ENCODE measurements at regions not wholly inside any gene's neighbourhood (a gene's known extent, or its start where the extent isn't known, plus 50 kb on each side); places are given as distances from the start of the nearest gene placed in this dataset.
"Not testable (repeated sequence)": the region's sequence is repeated elsewhere in the genome, so short reads cannot be mapped to it uniquely, and the experiment has no call there.

DNA sequence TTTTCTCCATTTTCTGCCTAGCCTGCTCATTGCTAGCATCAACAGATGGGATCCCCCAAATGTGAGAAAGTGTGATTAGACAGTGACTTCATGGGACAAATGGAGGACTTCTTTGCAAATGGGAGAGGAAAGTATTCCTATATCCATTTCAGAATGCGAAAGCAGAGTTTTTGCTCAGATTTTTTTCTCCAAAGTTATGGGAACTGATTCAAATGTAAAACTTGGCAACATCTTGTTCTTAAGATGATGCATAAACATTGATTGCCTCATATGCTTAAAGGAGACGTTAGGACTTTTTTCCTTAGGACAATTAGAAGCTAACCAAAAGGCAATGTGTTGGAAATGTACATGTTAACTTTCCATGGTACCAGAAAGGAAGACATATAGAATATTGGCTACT lies 704.3 kb upstream of the ZNF608 start:
- Histone ChIP-seq H3K4me3 (ENCODE audit: low read length) (no peak overlapping the region), H3K36me3 (ENCODE audit: control insufficient read depth, insufficient read depth, low read length) (no peaks in the 10 kb centered on the region), H3K27ac (ENCODE audit: low read length) (no peak overlapping the region), H3K9me3 (ENCODE audit: control insufficient read depth, insufficient read depth, low read length) (no peaks in the 10 kb centered on the region), H3K4me1 (ENCODE audit: control insufficient read depth, insufficient read depth, low read length) (no peaks in the 10 kb centered on the region), H3K27me3 (ENCODE audit: control insufficient read depth, insufficient read depth, low read length) (no peaks in the 10 kb centered on the region)
- intact Hi-C loops (cut with micrococcal nuclease), result no loop called here
- WGBS (ENCODE audit: insufficient coverage), result 91% methylated on average over 2 of the region's 2 CpGs
- TF ChIP-seq, protein P1, sequence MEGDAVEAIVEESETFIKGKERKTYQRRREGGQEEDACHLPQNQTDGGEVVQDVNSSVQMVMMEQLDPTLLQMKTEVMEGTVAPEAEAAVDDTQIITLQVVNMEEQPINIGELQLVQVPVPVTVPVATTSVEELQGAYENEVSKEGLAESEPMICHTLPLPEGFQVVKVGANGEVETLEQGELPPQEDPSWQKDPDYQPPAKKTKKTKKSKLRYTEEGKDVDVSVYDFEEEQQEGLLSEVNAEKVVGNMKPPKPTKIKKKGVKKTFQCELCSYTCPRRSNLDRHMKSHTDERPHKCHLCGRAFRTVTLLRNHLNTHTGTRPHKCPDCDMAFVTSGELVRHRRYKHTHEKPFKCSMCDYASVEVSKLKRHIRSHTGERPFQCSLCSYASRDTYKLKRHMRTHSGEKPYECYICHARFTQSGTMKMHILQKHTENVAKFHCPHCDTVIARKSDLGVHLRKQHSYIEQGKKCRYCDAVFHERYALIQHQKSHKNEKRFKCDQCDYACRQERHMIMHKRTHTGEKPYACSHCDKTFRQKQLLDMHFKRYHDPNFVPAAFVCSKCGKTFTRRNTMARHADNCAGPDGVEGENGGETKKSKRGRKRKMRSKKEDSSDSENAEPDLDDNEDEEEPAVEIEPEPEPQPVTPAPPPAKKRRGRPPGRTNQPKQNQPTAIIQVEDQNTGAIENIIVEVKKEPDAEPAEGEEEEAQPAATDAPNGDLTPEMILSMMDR (IDR thresholded peaks at IDR 0.05), result no peak
- Mint-ChIP-seq H3K27me3 (ENCODE audit: low read depth in 2 of 2) (no peaks in the 10 kb centered on the region), H3K4me1 (no peaks in the 10 kb centered on the region), H3K4me3 (no peak overlapping the region), H3K9me3 (peaks cover 5% of the 10 kb centered on the region in 2 donors), H3K36me3 (no peaks in the 10 kb centered on the region), H3K27ac (no peak overlapping the region)
- ATAC-seq, result no peak
- no peak for DNase-seq

DNA sequence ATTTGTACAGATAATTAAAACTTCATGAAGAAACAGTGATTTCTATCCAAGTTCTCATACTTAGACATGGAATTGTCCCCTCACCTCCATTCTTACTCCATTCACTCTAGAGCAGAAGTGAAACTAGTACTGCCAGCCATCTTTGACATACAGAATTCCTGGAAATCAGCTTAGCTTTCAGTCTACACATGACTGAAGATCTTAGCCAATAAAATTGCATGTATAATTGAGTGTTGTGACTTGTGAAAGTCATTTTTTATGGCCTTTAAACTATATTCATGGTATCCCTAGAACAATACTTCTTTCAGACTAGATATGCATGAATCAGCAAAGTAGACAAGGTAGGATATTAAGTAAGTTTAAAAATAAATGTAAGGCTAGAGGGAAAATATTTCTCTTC lies 705.2 kb upstream of the ZNF608 start:
- TF ChIP-seq, protein P1 (IDR thresholded peaks at IDR 0.05), result no peak
- no peak overlapping the region for H3K4me3 ChIP-seq (ENCODE audit: low read length)
- H3K9me3 ChIP-seq (ENCODE audit: control insufficient read depth, insufficient read depth, low read length), result no peaks in the 10 kb centered on the region
- ATAC-seq (no peak), DNase-seq (no peak)
- Mint-ChIP-seq H3K4me3 (no peak overlapping the region), H3K27me3 (ENCODE audit: low read depth in 2 of 2) (no peaks in the 10 kb centered on the region), H3K9me3 (peaks cover 5% of the 10 kb centered on the region in 2 donors), H3K36me3 (no peaks in the 10 kb centered on the region), H3K4me1 (no peaks in the 10 kb centered on the region), H3K27ac (no peak overlapping the region)
- H3K27me3 ChIP-seq (ENCODE audit: control insufficient read depth, insufficient read depth, low read length), result no peaks in the 10 kb centered on the region
- H3K27ac ChIP-seq (ENCODE audit: low read length), result no peak overlapping the region
- intact Hi-C loops (cut with micrococcal nuclease), result no loop called here
- no peaks in the 10 kb centered on the region for H3K36me3 ChIP-seq (ENCODE audit: control insufficient read depth, insufficient read depth, low read length)
- H3K4me1 ChIP-seq (ENCODE audit: control insufficient read depth, insufficient read depth, low read length), result no peaks in the 10 kb centered on the region

DNA sequence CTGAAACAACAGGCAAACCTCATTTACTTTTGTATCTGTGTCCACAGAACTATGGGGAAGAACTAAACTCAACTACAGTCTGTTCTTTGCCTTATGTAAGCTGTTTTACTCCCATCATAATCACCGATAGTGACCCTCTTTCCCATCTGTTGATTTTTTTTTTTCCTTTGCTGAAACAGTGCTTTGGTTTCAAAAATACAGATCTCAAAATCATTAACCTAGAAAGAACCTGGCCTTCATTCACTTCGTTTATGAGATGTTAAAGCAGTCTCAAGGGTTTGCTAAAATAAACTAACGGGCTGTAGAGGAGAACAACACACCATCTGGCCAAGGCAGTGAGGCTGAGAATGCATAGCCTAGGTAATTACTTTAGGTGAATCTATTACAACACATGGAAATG lies 706.6 kb upstream of the ZNF608 start:
- TF ChIP-seq, protein P1 (IDR thresholded peaks at IDR 0.05), result no peak
- H3K4me1 Mint-ChIP-seq, result no peaks in the 10 kb centered on the region

DNA sequence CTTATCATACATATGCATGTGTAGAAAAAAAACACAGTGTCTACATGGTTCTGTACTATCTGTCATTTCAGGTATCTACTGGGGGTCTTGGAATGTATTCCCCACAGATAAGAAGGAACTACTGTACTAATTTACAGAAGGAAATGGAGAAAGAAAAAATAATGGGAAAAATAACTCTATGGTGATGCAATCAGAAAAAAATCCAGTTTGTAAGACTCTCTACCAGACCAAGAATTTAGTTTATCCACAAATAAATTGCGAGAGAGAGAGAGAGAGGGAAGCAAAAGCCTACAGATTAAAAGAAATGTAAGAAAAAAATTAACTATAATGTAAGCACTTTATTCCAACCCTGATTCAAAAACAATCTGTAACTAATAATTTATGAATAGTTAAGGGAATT lies 708.6 kb upstream of the ZNF608 start:
- H3K27ac ChIP-seq (ENCODE audit: low read length), result no peak overlapping the region
- no peak overlapping the region for H3K4me3 ChIP-seq (ENCODE audit: low read length)
- H3K4me1 Mint-ChIP-seq, result no peaks in the 10 kb centered on the region
- TF ChIP-seq, protein P1 (IDR thresholded peaks at IDR 0.05), result no peak
- H3K27me3 ChIP-seq (ENCODE audit: control insufficient read depth, insufficient read depth, low read length), result no peaks in the 10 kb centered on the region
- peaks cover 5 to 16% of the 10 kb centered on the region in 2 donors for H3K9me3 Mint-ChIP-seq
- no peaks in the 10 kb centered on the region for H3K9me3 ChIP-seq (ENCODE audit: control insufficient read depth, insufficient read depth, low read length)
- no peaks in the 10 kb centered on the region for H3K27me3 Mint-ChIP-seq (ENCODE audit: low read depth in 2 of 2)
- DNase-seq, result no peak
- intact Hi-C loops (cut with micrococcal nuclease), result no loop called here
- ATAC-seq, result no peak
- no peaks in the 10 kb centered on the region for H3K36me3 ChIP-seq (ENCODE audit: control insufficient read depth, insufficient read depth, low read length)
- no peak overlapping the region for H3K4me3 Mint-ChIP-seq
- no CpG with 5 or more reads among the region's 1 CpG for WGBS (ENCODE audit: insufficient coverage)
- H3K4me1 ChIP-seq (ENCODE audit: control insufficient read depth, insufficient read depth, low read length), result no peaks in the 10 kb centered on the region
- H3K36me3 Mint-ChIP-seq, result no peaks in the 10 kb centered on the region
- H3K27ac Mint-ChIP-seq, result no peak overlapping the region

More for the DNA sequence above, 706.6 kb upstream of the ZNF608 start:
- no peaks in the 10 kb centered on the region for H3K27me3 Mint-ChIP-seq (ENCODE audit: low read depth in 2 of 2)
- H3K27ac ChIP-seq (ENCODE audit: low read length), result no peak overlapping the region
- no peak overlapping the region for H3K4me3 ChIP-seq (ENCODE audit: low read length)
- H3K36me3 ChIP-seq (ENCODE audit: control insufficient read depth, insufficient read depth, low read length), result no peaks in the 10 kb centered on the region
- H3K4me1 ChIP-seq (ENCODE audit: control insufficient read depth, insufficient read depth, low read length), result no peaks in the 10 kb centered on the region
- WGBS (ENCODE audit: insufficient coverage), result 96% methylated on average over 3 of the region's 3 CpGs
- no peak for ATAC-seq
- H3K4me3 Mint-ChIP-seq, result no peak overlapping the region
- intact Hi-C loops (cut with micrococcal nuclease), result no loop called here
- no peak overlapping the region for H3K27ac Mint-ChIP-seq
- H3K27me3 ChIP-seq (ENCODE audit: control insufficient read depth, insufficient read depth, low read length), result no peaks in the 10 kb centered on the region
- H3K36me3 Mint-ChIP-seq, result no peaks in the 10 kb centered on the region
- peaks cover 5 to 10% of the 10 kb centered on the region in 2 donors for H3K9me3 Mint-ChIP-seq
- DNase-seq, result no peak
- H3K9me3 ChIP-seq (ENCODE audit: control insufficient read depth, insufficient read depth, low read length), result no peaks in the 10 kb centered on the region

DNA sequence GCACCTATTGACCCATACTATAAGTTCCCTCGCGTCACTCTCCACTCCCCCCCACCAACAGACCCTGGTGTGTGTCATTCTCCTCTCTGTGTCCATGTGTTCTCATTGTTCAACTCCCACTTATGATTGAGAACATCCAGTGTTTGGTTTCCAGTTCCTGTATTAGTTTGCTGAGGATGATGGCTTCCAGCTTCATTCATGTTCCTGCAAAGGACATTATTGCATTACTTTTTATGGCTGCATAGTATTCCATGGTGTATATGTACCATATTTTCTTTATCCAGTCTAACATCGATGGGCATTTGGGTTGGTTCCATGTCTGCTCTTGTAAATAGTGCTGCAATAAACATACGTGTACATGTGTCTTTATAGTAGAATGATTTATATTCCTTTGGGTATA lies 709.6 kb upstream of the ZNF608 start:
- 100% methylated on average over 3 of the region's 4 CpGs for WGBS (ENCODE audit: insufficient coverage)
- ATAC-seq, result not testable (repeated sequence)

More for the DNA sequence above, 709.6 kb upstream of the ZNF608 start:
- H3K27ac ChIP-seq (ENCODE audit: low read length); H3K4me3 Mint-ChIP-seq; H3K36me3 Mint-ChIP-seq; H3K4me1 Mint-ChIP-seq; H3K27ac Mint-ChIP-seq; H3K27me3 ChIP-seq (ENCODE audit: control insufficient read depth, insufficient read depth, low read length); H3K4me3 ChIP-seq (ENCODE audit: low read length); H3K4me1 ChIP-seq (ENCODE audit: control insufficient read depth, insufficient read depth, low read length); DNase-seq; H3K9me3 ChIP-seq (ENCODE audit: control insufficient read depth, insufficient read depth, low read length); intact Hi-C loops (cut with micrococcal nuclease); H3K27me3 Mint-ChIP-seq (ENCODE audit: low read depth in 2 of 2); H3K36me3 ChIP-seq (ENCODE audit: control insufficient read depth, insufficient read depth, low read length): not testable (repeated sequence)
- H3K9me3 Mint-ChIP-seq, result peaks cover 5 to 16% of the 10 kb centered on the region in 2 donors

Measured in natural killer cell (primary cell).